ENCODE measurements at regions not wholly inside any gene's neighbourhood (a gene's known extent, or its start where the extent isn't known, plus 50 kb on each side); places are given as distances from the start of the nearest gene placed in this dataset.
"Not testable (repeated sequence)": the region's sequence is repeated elsewhere in the genome, so short reads cannot be mapped to it uniquely, and the experiment has no call there.

DNA sequence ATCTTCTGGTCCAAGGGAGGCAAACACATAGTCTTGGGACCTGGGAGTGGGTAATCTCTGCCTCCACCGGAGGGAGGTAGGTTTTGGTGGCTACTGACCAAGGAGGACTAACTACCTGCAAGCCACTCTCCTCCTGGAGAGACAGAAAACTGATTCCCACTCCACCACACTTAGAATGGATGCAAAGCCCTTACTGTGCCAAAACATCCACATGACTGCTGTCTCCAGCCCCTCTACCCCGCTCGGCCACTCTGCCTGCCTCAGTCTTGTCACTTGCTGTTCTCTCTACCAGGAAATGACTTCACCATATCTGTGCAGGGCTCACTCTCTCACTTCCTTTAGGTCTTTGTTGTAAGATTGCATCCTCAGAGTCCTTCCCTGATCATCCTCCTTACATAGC lies 129.5 kb upstream of the ARG1 start:
- H3K27me3 ChIP-seq (ENCODE audit: control insufficient read depth, insufficient read depth, low read length): no peaks in the 10 kb centered on the region
- DNase-seq (ENCODE audit: low read depth in 4 of 6, low spot score in 6 of 6): no peak
- H3K36me3 ChIP-seq (ENCODE audit: control insufficient read depth, insufficient read depth, low read length): no peaks in the 10 kb centered on the region
- H3K9me3 ChIP-seq (ENCODE audit: control insufficient read depth, insufficient read depth, low read length): no peaks in the 10 kb centered on the region
- WGBS (ENCODE audit: insufficient coverage): 95% methylated on average over 2 of the region's 3 CpGs
- H3K4me1 ChIP-seq (ENCODE audit: control insufficient read depth, insufficient read depth, low read length): no peaks in the 10 kb centered on the region
- H3K27ac ChIP-seq (ENCODE audit: low read depth, low read length): no peak overlapping the region
- no peak overlapping the region for H3K4me3 ChIP-seq (ENCODE audit: low read depth, low read length)

DNA sequence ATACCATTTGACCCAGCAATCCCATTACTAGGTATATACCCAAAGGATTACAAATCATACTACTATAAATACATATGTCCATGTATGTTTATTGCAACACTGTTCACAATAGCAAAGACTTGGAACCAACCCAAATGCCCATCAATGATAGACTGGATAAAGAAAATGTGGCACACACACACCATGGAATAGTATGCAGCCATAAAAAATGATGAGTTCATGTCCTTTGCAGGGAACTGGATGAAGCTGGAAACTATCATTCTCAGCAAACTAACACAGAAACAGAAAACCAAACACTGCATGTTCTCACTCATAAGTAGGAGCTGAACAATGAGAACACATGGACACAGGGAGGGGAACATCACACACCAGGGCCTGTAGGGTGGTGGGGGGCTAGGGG lies 127.7 kb upstream of the ARG1 start:
- not testable (repeated sequence) for H3K27ac ChIP-seq (ENCODE audit: low read depth, low read length); H3K4me1 ChIP-seq (ENCODE audit: control insufficient read depth, insufficient read depth, low read length); H3K9me3 ChIP-seq (ENCODE audit: control insufficient read depth, insufficient read depth, low read length); DNase-seq (ENCODE audit: low read depth in 4 of 6, low spot score in 6 of 6); H3K36me3 ChIP-seq (ENCODE audit: control insufficient read depth, insufficient read depth, low read length); H3K4me3 ChIP-seq (ENCODE audit: low read depth, low read length); H3K27me3 ChIP-seq (ENCODE audit: control insufficient read depth, insufficient read depth, low read length)

DNA sequence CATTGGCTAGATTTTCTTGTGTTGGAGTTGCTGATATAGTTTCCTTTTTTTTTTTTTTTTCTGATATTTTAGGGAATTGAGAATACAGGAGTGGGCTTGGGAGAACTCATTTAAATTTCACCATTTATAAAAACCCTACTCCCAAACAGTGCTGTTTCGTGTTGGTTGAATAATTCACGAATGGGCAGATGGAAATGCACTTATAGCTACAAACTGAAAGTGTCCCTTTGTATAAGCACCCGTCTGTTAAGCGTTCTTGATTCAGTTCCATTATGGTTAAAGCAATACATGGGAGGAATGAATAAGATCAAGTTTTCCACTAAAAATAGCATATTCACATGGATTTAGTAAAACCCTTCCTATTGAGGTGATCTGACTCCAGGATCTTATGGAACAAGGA lies 122.2 kb upstream of the ARG1 start:
- Histone ChIP-seq H3K36me3 (ENCODE audit: control insufficient read depth, insufficient read depth, low read length) (no peaks in the 10 kb centered on the region), H3K4me1 (ENCODE audit: control insufficient read depth, insufficient read depth, low read length) (peaks cover 3% of the 10 kb centered on the region), H3K27me3 (ENCODE audit: control insufficient read depth, insufficient read depth, low read length) (no peaks in the 10 kb centered on the region), H3K9me3 (ENCODE audit: control insufficient read depth, insufficient read depth, low read length) (no peaks in the 10 kb centered on the region), H3K27ac (ENCODE audit: low read depth, low read length) (no peak overlapping the region), H3K4me3 (ENCODE audit: low read depth, low read length) (no peak overlapping the region)
- no CpG with 5 or more reads among the region's 4 CpGs for WGBS (ENCODE audit: insufficient coverage)
- DNase-seq (ENCODE audit: low read depth in 4 of 6, low spot score in 6 of 6): peak in 1 of 6 donors; percentile 63

DNA sequence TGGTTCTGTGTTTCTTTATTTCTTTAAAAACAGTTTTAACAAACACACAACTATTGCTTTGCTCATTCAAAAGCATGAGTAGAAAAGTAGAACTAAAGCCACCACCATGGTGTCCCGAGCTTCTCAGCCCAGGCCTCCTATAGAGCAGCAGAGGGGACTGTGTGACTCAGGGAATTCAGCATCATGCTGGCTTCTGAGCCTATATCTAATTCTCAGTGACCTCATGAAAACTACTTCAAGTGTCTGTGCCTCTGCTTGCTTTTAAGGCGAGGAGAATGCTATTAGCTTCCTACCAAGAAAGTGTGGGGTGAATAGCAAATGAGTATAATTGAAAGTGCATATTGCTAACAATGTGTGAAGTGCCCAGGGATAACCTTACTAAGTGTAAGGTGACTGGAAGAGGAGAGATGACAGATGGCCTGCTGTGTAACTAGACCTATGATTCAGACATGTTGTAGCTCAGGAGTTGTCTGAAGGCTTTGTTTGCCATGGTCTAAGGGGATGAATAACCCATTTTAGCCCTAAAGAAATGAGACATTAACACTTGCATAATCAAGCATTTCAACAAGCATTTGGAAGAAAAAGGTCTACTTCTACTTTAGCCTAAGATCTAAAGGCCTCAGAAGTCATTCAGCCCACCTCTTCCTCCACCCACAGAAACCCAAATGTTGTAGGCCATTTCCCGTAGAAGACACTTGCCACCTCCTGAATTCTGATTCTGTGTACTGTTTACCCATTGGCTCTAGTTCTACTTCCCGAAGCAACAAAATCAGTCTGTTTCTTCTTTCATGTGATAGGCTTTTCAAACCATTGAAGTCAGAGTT lies 121.5 kb upstream of the ARG1 start:
- Histone ChIP-seq H3K27ac (ENCODE audit: low read depth, low read length) (no peak overlapping the region), H3K27me3 (ENCODE audit: control insufficient read depth, insufficient read depth, low read length) (no peaks in the 10 kb centered on the region), H3K36me3 (ENCODE audit: control insufficient read depth, insufficient read depth, low read length) (no peaks in the 10 kb centered on the region), H3K4me1 (ENCODE audit: control insufficient read depth, insufficient read depth, low read length) (peaks cover 3% of the 10 kb centered on the region), H3K4me3 (ENCODE audit: low read depth, low read length) (no peak overlapping the region), H3K9me3 (ENCODE audit: control insufficient read depth, insufficient read depth, low read length) (no peaks in the 10 kb centered on the region)
- WGBS (ENCODE audit: insufficient coverage): 33% methylated on average over 1 of the region's 4 CpGs
- DNase-seq (ENCODE audit: low read depth in 4 of 6, low spot score in 6 of 6): no peak

DNA sequence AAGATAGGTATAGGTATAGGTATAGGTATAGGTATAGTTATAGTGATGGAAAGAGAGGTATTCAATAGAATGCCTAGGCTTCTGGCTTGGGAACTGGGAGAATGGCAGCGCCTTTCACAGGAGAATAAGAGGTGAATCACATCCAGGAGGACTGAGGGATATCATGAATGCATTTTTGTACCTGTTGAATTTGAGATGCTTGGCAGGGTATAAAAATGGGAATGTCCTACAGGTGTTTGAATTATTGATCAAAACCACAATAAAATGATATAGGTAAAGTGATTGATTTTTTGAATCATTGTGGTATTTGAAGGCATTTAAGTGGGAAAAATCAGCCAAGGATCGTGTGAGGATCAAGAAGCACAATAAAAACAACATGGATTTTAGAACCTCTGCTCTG lies 119.2 kb upstream of the ARG1 start:
- Histone ChIP-seq H3K36me3 (ENCODE audit: control insufficient read depth, insufficient read depth, low read length) (no peaks in the 10 kb centered on the region), H3K27ac (ENCODE audit: low read depth, low read length) (no peak overlapping the region), H3K27me3 (ENCODE audit: control insufficient read depth, insufficient read depth, low read length) (no peaks in the 10 kb centered on the region), H3K9me3 (ENCODE audit: control insufficient read depth, insufficient read depth, low read length) (no peaks in the 10 kb centered on the region), H3K4me3 (ENCODE audit: low read depth, low read length) (no peak overlapping the region), H3K4me1 (ENCODE audit: control insufficient read depth, insufficient read depth, low read length) (peaks cover 3% of the 10 kb centered on the region)
- WGBS (ENCODE audit: insufficient coverage): 0% methylated on average over 1 of the region's 2 CpGs
- DNase-seq (ENCODE audit: low read depth in 4 of 6, low spot score in 6 of 6): no peak

DNA sequence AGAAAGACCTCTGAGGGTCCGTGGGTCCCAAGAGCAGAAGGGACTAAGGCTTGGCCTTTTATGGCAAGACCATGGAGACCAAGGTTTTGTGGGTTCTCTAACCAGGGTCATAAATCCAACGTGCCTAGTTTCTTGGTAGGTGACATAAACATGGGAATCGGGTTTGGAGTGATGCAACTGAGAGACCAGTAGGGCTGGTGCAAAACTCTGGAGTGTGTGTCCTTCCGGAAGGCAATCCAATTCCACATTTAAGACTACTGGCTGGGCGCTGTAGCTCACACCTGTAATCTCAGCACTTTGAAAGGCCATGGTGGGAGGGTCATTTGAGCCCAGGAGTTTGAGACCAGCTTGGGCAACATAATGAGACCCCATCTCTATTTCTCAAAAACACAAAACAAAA lies 116.5 kb upstream of the ARG1 start:
- no peak overlapping the region for H3K4me3 ChIP-seq (ENCODE audit: low read depth, low read length)
- no peaks in the 10 kb centered on the region for H3K9me3 ChIP-seq (ENCODE audit: control insufficient read depth, insufficient read depth, low read length)
- no peak for DNase-seq (ENCODE audit: low read depth in 4 of 6, low spot score in 6 of 6)
- no peak overlapping the region for H3K27ac ChIP-seq (ENCODE audit: low read depth, low read length)
- H3K36me3 ChIP-seq (ENCODE audit: control insufficient read depth, insufficient read depth, low read length): no peaks in the 10 kb centered on the region
- H3K4me1 ChIP-seq (ENCODE audit: control insufficient read depth, insufficient read depth, low read length): peaks cover 8% of the 10 kb centered on the region
- H3K27me3 ChIP-seq (ENCODE audit: control insufficient read depth, insufficient read depth, low read length): no peaks in the 10 kb centered on the region
- WGBS (ENCODE audit: insufficient coverage): 67% methylated on average over 3 of the region's 5 CpGs

DNA sequence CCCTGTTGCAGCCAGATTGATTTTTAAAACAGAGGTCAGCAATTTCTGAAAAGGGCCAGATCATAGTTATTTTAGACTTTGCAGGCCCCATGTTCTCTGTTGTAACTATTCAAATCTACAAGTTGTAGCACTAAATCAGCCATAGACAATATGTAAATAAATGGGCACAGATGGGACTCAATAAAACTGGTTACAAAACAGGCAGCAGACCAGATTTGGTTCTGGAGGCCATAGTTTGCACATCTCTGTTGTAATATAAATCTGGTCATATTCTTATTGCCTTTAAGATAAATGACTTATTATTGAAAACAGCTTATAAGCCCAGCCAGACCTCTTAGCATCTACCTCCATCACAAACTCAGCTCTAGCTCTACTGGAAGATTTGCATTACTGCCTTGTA lies 114.0 kb upstream of the ARG1 start:
- DNase-seq (ENCODE audit: low read depth in 4 of 6, low spot score in 6 of 6): no peak
- H3K27ac ChIP-seq (ENCODE audit: low read depth, low read length): no peak overlapping the region
- H3K4me3 ChIP-seq (ENCODE audit: low read depth, low read length): no peak overlapping the region
- H3K36me3 ChIP-seq (ENCODE audit: control insufficient read depth, insufficient read depth, low read length): no peaks in the 10 kb centered on the region
- no peaks in the 10 kb centered on the region for H3K9me3 ChIP-seq (ENCODE audit: control insufficient read depth, insufficient read depth, low read length)
- no peaks in the 10 kb centered on the region for H3K27me3 ChIP-seq (ENCODE audit: control insufficient read depth, insufficient read depth, low read length)
- H3K4me1 ChIP-seq (ENCODE audit: control insufficient read depth, insufficient read depth, low read length): peaks cover 8% of the 10 kb centered on the region

DNA sequence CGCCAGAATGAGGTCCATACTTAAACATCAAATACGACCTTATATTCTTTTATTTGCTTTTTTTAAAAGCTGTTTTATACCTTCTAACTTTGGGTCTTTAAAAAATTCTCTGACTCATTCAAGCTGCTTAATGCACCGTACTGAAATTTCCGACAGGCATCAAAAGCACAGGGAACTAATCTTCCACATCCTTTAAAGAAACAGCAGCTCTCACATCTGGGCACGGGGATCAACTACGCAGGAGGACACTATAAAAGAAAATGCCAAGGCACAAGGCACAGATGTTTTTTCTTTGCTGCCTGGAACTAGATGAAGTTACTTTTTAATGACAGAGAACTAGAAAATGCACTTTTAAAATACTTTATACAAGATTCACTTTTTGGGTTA lies 112.4 kb upstream of the ARG1 start:
- Histone ChIP-seq H3K27me3 (ENCODE audit: control insufficient read depth, insufficient read depth, low read length) (no peaks in the 10 kb centered on the region), H3K9me3 (ENCODE audit: control insufficient read depth, insufficient read depth, low read length) (no peaks in the 10 kb centered on the region), H3K36me3 (ENCODE audit: control insufficient read depth, insufficient read depth, low read length) (no peaks in the 10 kb centered on the region), H3K4me3 (ENCODE audit: low read depth, low read length) (no peak overlapping the region), H3K27ac (ENCODE audit: low read depth, low read length) (no peak overlapping the region), H3K4me1 (ENCODE audit: control insufficient read depth, insufficient read depth, low read length) (peaks cover 8% of the 10 kb centered on the region)
- peak in 2 of 6 donors; percentile 26 to 74 for DNase-seq (ENCODE audit: low read depth in 4 of 6, low spot score in 6 of 6)
- 0% methylated on average over 2 of the region's 6 CpGs for WGBS (ENCODE audit: insufficient coverage)

DNA sequence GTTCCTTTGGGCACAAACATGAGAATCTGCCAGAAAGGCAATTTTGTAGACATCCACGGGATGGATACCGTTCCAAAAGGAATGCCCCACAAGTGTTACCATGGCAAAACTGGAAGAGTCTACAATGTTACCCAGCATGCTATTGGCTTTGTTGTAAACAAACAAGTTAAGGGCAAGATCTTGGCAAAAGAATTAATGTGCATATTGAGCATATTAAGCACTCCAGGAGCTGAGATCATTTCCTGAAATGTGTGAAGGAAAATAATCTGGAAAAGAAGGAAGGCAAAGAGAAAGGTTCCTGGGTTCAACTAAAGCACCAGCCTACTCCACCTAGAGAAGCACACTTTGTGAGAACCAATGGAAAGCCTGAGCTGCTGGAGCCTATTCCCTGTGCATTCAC lies 103.9 kb upstream of the ARG1 start:
- Histone ChIP-seq H3K4me1 (ENCODE audit: control insufficient read depth, insufficient read depth, low read length) (no peaks in the 10 kb centered on the region), H3K9me3 (ENCODE audit: control insufficient read depth, insufficient read depth, low read length) (no peaks in the 10 kb centered on the region), H3K27ac (ENCODE audit: low read depth, low read length) (no peak overlapping the region), H3K36me3 (ENCODE audit: control insufficient read depth, insufficient read depth, low read length) (no peaks in the 10 kb centered on the region), H3K4me3 (ENCODE audit: low read depth, low read length) (no peak overlapping the region), H3K27me3 (ENCODE audit: control insufficient read depth, insufficient read depth, low read length) (no peaks in the 10 kb centered on the region)
- 50% methylated on average over 2 of the region's 2 CpGs for WGBS (ENCODE audit: insufficient coverage)
- peak in 1 of 6 donors; percentile 44 for DNase-seq (ENCODE audit: low read depth in 4 of 6, low spot score in 6 of 6)

DNA sequence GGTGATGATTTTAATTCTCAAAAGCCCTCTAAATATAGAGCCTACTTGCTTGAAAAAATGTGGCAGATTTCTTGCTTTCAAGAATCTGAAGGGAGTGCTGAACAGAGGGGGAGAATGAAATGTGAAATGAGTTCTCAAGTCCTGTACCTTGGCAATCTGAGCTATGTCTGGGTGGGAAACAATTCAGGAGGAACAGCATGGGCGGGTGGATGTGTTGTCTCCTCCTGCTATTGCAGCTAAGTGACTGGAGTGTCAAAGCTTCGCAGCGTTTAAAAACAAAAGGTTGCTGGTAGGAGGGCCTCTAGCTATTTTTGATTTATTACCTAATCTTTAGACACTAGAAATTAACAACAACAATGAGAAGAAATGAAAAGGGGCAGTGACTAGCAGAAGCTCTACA lies 102.5 kb upstream of the ARG1 start:
- H3K36me3 ChIP-seq (ENCODE audit: control insufficient read depth, insufficient read depth, low read length): no peaks in the 10 kb centered on the region
- no peaks in the 10 kb centered on the region for H3K9me3 ChIP-seq (ENCODE audit: control insufficient read depth, insufficient read depth, low read length)
- no peak overlapping the region for H3K4me3 ChIP-seq (ENCODE audit: low read depth, low read length)
- no peaks in the 10 kb centered on the region for H3K4me1 ChIP-seq (ENCODE audit: control insufficient read depth, insufficient read depth, low read length)
- DNase-seq (ENCODE audit: low read depth in 4 of 6, low spot score in 6 of 6): peak in 1 of 6 donors; percentile 63
- H3K27me3 ChIP-seq (ENCODE audit: control insufficient read depth, insufficient read depth, low read length): no peaks in the 10 kb centered on the region
- no peak overlapping the region for H3K27ac ChIP-seq (ENCODE audit: low read depth, low read length)
- WGBS (ENCODE audit: insufficient coverage): 40% methylated on average over 1 of the region's 3 CpGs
